IPS DF 4.7 (cell line): ENCODE measurements at regions not wholly inside any gene's neighbourhood (a gene's known extent, or its start where the extent isn't known, plus 50 kb on each side); places are given as distances from the start of the nearest gene placed in this dataset.

Experiments
- DNase-seq: peaks from one replicate; pipeline ENCODE4 v3.0.0-alpha.2; 2013; ENCODE audit warnings: low spot score; ENCODE audit errors: extremely low read depth

- DNase-seq, result no peak
Measured at GRCh38 chr11:129268371-129268770, 76.2 kb upstream of the ARHGAP32 start.

DNA sequence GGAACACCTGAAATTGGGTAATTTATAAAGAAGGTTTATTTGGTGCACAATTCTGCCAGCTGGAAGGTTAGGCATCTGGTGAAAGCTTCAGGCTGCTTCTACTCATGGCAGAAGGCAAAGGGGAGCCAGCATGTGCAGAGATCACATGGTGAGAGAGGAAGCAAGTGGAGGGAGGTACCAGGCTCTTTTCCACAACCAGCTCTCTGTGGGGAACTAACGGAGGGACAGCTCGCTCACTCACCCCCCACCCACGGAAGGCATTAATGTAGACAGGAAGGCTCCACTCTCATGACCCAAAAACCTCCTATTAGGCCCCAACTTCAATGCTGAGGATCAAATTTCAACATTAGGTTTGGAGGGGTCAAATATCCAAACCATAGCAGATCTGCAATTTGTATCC, 75.6 kb upstream of the ARHGAP32 start:
- DNase-seq, result no peak

DNA sequence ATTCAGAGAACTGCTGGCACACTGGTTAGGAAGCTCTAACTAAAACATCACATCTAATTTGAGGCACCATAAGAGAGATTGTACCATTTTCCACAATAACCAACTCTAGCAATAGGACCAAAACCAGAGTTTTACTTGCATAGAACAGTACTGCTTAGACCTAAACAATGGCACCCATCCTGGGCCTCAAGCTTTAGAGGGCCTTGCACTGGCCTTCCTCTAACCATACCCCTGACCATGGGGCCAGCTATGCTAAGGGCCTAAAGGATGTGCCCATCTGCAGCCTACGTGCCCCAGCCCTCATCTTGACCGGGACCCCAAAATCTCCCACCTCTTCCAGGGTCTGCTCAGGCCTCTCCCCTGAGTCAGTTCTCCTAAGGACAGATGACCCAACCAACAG, 74.4 kb upstream of the ARHGAP32 start:
- no peak for DNase-seq

GRCh38 chr11:129265125-129265788, 73.1 kb upstream of the ARHGAP32 start:
- no peak for DNase-seq

DNA sequence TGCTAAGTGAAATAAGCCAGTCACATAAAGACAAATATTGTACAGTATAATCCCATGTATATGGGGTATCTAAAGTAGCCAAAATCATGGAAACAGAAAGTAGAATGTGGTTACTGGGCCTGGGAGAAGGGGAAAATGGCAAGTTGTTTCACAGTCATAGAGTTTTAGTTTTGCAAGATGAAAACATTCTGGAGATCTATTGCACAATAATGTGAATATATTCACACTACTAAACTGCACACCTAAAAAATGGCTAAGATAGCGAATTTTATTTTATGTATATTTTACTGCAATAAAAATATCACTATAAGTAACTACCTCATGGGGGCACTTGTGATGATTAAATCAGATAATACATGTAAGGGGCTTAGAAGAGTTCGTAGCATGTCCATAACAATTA, 72.0 kb upstream of the ARHGAP32 start:
- DNase-seq, result no peak

GRCh38 chr11:129260750-129261149, 68.6 kb upstream of the ARHGAP32 start:
- DNase-seq, result no peak

DNA sequence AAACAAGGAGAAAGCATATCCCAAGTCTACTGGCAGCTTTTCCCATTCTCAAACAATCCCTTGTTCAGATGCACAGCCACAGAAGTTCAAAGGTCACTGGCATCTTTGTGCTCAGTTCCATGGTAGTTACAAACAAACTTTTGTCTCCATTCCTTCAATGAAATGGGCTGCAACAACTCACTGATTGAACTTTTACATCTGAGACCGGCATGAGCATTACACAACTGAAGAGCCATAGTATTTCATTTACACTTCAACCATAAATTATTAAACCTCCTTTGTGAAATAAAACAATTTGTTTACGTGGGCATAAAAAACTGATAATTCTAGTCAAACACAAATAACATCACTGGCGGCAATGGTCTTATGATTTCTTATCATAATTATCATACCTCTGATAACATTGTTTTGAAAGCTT, 67.8 kb upstream of the ARHGAP32 start:
- no peak for DNase-seq

GRCh38 chr11:129258205-129258604, 66.1 kb upstream of the ARHGAP32 start:
- DNase-seq, result no peak

GRCh38 chr11:129257512-129257911, 65.4 kb upstream of the ARHGAP32 start:
- DNase-seq, result no peak

GRCh38 chr11:129252621-129253020, 60.5 kb upstream of the ARHGAP32 start:
- DNase-seq, result peak; percentile 33

DNA sequence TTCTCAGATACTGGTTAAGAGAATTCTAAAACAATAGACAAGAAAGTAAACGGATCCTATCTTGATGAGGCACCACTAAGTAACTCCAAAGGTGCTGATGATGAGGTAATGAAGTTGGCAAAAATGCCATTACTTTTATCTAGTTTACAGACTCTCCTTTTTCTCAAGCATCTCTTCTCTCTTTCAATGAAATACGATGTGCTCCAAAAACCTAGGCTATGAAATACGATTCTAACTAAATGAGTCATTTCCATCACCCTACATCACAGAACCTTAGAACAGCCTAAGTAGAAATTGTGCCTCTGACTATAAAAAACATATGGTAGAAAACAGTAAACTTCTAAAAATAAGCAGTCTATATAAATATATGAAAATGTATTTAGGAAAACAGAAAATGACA, 58.9 kb upstream of the ARHGAP32 start:
- DNase-seq, result no peak

- no peak for DNase-seq
Measured at GRCh38 chr11:129249923-129250322, 57.8 kb upstream of the ARHGAP32 start.

DNA sequence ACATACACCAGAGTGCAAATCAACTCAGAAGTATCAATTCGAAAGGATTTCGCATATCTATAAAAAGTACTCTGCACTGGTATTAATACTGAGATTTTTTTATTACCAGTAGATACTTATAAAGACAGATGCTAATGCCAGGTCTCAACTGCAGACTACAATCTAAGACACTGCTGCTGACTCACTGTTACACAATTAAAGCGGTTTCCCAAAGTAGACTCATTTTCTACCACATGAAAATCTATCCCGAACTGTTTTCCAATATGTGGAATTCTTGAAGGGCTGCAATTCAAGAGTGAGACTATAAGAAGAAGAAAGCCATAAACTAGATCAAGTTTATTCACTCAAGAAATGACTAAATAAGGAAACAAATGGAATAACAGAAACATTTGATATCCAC, 57.2 kb upstream of the ARHGAP32 start:
- no peak for DNase-seq

DNA sequence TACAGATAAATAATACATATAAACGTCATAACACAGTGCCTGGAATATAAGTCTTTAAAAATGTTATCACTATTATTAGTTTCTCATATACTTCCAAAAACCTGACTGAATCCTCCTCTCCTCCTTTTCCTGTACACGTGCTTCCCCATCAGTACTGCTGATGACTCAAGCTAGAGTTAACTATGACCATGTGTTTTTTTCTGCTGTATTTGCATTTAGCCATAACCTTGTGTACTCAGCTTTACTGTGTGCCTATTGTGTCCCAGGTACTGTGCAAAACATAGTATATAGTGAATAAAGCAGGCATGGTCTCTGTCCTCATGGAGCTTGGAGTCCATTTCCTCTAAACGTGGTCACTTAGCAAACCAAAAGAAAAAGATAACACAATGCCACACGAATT, 56.5 kb upstream of the ARHGAP32 start:
- no peak for DNase-seq

GRCh38 chr11:129247135-129247534, 55.0 kb upstream of the ARHGAP32 start:
- no peak for DNase-seq

DNA sequence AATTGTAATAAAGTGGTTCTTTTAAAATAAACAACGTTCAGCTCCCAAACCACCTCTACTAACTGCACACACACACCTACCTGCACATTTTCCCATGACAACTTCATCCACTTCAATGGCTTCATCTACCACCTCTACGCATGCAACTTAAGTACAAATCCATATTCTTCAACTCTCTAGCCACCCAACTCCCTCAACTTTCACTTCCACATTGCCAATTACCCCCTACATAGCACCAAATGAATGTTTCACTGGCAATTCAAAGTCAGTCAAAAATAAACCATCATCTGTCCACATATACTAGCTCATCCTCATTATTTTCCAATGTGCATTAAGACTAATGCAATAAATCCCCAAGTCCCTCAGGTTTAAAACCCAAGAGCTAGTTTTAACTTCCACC, 50.7 kb upstream of the ARHGAP32 start:
- DNase-seq, result no peak
